Iris pigment epithelial cell (primary cell): ENCODE measurements at regions not wholly inside any gene's neighbourhood (a gene's known extent, or its start where the extent isn't known, plus 50 kb on each side); places are given as distances from the start of the nearest gene placed in this dataset.

Source experiments
- DNase-seq: peaks from one replicate; pipeline ENCODE4 v3.0.0-alpha.2; 2011; ENCODE audit warnings: low read depth

DNA sequence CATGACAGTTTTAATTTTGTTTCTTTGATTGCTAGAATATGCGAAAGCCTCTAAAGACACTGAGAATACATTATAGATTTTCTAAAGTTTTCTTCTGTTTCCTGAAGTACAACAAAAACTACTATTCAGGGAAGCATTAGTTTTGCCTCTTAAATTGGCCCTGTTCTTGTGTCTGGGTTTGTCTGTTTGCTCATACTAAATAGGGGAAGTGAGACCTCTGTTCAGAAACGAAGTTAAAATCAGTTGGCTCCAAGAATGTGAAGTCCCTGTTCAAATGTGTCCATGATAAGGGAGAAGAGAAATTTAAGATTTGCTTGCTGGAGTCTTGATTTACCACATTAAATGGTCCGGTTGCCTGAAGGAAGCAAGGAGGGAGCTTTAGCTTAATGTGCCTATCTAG, 327.3 kb upstream of the GBE1 start:
- DNase-seq, result no peak

DNA sequence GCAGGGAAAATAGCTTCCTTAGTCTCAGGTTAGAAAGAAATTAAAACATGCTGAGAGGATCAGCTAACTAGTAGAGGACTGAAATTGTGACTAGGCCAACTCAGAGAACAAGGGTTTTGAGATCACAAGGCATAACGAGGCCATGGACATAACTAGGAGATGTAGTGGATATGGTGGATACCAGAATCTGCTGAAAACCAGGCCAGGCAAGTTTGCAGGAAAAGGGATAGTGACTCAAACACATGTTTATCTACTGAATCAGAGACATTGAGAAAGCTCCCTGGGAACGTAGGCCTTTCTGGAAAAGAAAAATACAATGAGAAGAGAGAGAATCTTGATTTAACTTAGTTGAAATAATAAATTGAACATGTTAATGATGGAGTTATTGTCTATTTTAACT, 326.5 kb upstream of the GBE1 start:
- DNase-seq, result peak; percentile 86

GRCh38 chr3:82085851-82086475, 324.5 kb upstream of the GBE1 start:
- no peak for DNase-seq

GRCh38 chr3:82085356-82085755, 323.9 kb upstream of the GBE1 start:
- DNase-seq, result no peak

DNA sequence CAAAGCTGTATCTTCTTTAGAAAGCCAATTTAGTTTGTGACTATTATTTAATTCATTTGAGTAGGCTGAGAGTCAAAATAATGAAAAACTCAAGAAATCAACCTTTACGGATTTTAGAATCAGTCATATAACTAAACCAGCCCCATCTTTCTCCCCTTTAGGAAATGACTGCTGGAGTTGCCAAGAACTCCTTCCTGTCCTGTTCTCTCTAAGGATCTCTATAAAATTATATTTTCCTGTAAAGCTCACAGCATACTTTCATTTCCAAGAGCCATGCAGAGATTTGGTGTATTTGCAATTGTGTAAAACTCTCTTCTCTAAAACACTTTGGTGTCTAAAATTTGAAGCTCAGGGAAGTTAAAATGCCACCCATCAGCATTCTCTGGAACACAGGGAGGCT, 323.4 kb upstream of the GBE1 start:
- DNase-seq, result no peak

- DNase-seq, result peak; percentile 64
Measured at GRCh38 chr3:82082796-82083195, 321.4 kb upstream of the GBE1 start.

GRCh38 chr3:82081351-82081750, 319.9 kb upstream of the GBE1 start:
- DNase-seq, result no peak

DNA sequence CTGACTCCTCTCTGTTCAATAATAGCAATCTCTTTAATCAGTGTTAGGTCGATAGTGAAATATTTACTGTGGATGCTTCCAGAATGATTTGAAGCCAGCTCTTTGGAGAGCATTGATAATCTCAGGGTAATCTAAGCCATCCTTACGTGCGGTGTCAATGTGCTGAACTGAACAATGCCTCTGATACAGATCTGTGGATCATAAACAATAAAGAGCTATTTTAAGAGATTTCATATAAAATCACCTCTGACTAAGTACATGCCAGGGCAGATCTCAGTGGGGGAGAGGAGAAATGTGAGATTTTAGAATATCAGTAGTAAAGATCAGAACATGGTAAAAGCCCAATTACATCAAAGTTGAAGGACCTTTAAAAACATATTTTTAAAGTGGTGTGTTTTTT, 319.3 kb upstream of the GBE1 start:
- no peak for DNase-seq

- DNase-seq, result peak; percentile 12
Measured at GRCh38 chr3:82080261-82080660, 318.8 kb upstream of the GBE1 start.

- no peak for DNase-seq
Measured at GRCh38 chr3:82079335-82079890, 318.0 kb upstream of the GBE1 start.

- no peak for DNase-seq
Measured at GRCh38 chr3:82078246-82078645, 316.8 kb upstream of the GBE1 start.

DNA sequence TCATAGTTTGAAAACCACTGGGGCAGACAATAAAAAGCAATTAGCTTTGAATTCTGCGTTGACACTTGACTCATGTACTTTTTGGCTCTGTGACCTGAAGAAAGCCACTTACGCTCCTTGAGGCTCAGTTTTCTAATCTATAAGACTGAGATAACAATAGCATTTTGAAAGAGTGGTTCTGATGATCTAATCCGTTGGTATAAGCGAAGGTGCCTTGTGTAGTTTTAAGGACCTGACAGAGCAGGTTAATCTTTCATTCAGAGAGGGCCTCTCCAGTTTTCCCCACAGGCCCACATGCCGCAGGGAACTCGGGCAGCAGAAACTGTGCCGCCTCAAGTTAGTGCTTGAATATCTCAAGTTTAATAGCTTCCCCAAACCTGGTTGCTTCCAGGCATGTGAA, 306.0 kb upstream of the GBE1 start:
- no peak for DNase-seq

DNA sequence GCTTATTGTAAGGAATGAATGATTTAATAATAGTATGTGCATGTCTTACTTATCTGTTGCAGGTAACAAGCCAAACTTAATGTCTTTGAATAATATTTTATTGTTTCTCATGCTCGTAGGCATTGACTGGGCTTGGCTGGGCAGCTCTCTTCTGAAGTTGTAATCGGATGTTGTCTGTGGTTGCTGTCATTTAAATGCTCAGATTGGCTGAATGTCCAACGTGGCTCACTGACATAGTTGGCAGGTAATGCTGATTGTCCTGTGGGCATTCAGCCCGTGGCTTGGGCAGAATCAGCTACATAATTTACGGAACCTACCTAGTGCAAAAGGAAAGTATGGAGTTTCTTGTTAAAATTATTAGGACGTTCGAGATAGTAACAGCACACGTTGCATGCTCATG, 297.4 kb upstream of the GBE1 start:
- DNase-seq, result no peak

DNA sequence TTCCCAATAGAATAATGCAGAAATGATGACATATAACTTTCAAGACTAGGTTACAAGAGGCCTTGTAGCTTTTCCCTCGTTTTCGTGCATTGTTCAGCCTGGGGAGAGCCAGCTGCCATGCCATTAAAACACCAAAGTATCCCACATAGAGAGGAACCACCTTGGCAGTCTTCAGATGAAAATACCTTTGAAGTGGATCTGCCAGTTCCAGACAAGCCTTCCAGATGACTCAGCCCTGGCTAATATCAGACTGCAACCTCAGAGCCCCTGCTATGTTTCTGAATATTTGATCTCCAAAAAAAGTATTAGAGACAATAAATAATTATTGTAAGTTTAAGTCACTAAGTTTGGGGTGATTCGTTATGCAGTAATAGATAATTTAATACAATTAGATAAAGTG, 294.3 kb upstream of the GBE1 start:
- DNase-seq, result peak; percentile 24

DNA sequence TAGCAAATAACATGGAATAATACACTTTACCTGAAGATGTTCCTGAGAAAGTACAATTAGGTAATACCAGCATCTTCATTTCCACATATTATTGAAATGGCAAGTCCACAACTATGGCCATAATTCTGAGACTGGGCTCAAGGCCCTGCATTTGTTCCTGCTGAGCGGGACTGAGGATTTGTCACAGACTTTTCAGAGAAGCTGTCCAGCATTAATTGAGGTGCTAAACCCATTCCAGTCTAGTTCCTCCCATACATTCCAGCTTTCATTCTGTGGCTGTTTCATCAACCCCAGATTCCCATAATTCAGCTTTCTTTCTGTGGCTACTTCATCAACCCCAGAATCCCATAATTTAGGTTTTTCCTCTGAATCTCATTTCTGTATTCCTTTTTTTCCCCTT, 293.4 kb upstream of the GBE1 start:
- no peak for DNase-seq

DNA sequence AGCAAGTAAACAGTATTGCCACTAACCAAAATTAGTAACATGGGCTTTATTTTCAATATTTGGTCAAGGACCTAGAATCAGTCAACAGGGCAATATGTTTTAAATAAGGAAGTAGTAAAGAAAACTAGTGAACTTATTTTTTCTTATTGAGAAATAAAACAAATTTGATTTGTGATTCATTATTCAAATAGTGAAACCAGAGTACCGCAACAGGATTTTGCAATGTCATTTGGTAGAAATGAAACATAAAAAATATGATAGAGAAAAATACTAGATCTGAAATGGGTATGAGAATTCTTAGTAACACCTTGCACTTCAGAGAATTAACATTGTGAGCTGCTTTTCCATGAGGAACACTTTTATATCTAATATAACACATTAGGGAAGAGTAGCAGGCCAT, 291.8 kb upstream of the GBE1 start:
- no peak for DNase-seq

DNA sequence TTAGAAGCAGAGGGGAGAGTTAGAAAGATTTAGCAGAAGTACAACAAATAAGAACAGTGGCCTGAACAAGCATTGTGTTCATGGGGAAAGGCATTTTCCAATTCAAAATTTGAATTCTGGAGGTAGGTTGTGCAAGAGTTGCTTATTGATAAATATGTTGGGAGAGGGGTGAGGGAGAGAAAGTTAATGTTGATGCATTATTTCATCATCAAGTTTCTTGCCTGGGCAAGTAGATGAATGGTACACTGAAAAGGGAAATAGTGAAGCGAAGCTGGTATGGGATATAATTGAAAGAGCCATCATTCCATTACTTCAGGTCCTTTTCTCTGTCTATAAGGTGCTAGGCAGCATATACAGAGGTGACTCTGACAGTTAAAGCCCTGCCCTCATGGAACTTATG, 288.9 kb upstream of the GBE1 start:
- no peak for DNase-seq

DNA sequence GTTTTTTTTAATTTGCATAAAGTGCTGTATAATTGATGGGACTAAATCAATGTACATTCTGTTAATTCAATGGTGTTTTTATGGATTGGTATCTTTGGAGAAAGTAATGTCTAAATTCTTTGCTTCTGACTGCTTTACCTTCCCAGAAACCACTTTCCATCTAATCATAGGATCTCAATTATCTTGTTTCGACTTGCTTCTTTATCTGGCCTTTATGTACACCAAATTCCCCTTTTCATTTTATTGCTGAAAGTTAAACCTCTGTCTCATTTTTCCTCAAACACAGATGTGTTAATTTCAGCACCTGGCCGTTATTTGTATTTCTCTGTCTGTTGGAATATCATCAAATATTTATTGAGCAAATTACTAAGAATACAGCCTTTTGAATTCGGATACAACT, 287.3 kb upstream of the GBE1 start:
- no peak for DNase-seq

DNA sequence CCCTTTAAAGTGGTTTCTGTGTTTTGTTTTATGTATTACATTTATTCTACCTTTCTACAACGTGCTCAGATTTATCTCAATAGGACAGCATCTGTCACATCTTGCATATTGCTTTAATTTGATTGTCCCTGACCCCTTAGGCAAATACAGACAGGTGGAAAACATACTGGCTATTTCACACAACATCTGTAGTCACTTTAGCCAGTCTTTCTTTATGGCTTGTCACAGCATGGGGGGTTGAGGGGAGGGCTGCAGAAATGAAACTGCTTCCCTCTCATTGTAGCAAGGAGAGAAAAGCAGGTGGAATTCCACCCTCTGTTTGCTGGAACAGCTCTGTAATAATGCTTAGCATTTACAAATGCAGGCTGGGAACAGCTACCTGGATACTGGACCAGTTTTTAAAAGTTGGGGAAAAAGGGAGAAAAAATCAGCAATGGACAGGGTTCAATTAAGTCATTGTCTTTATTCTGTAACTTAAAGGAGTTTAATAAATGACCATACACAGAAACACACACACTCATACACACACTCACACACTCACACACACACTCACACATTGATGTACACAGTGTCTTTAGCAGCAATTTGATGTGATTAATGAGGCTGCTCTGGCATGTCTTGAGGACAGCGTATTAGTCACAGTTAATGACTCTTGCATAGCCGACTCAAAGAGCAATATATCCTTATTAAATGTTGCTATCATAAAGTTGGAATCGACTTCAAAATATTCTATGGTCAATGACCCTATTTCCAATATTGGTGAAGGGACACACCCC, 283.7 kb upstream of the GBE1 start:
- DNase-seq, result no peak

GRCh38 chr3:82038556-82038955, 277.1 kb upstream of the GBE1 start:
- DNase-seq, result no peak

- no peak for DNase-seq
Measured at GRCh38 chr3:82033186-82033585, 271.7 kb upstream of the GBE1 start.

DNA sequence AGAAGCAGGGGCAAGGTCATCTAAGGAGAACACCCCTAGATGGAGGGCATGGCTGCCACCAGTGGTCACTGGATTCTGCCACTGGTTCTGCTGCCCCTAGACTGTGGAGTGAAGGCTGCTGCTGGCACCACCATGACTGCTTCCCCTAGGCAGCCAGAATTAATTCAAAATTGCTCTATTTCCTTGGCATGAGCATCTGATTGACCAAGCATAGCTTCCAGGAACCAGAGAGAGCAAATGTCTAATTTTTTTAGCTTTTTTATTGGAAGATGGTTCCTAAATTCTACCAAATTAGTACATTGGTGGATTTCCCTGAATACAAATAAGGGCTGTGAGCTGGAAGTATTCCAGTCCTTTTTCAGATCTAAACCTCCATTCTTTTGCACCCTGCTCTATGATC, 270.2 kb upstream of the GBE1 start:
- no peak for DNase-seq

- no peak for DNase-seq
Measured at GRCh38 chr3:82030916-82031315, 269.5 kb upstream of the GBE1 start.

GRCh38 chr3:82022836-82023235, 261.4 kb upstream of the GBE1 start:
- no peak for DNase-seq
